ENCODE measurements at regions not wholly inside any gene's neighbourhood (a gene's known extent, or its start where the extent isn't known, plus 50 kb on each side); places are given as distances from the start of the nearest gene placed in this dataset.

DNA sequence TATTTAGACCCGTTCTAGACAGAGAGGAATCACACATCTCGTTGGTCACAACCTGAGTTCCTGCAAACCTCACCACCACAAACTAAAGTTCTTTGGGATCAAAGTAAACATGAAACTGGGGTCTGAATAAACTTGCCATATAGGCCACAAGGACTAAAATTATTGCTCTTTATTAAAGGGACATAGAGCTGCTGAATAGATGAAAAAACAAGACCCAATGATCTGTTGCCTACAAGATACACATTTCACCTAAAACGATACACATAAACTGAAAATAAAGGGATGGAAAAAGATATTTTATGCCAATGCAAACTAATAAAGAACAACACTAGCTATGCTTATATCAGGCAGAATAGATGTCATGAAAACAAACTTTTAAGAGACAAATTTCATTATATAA is 623.0 kb downstream of the TBC1D32 start:
- TF ChIP-seq POLR2AphosphoS5 (IDR thresholded peaks at IDR 0.05; ENCODE audit: low read depth), result no peak
- TF ChIP-seq, protein P1, sequence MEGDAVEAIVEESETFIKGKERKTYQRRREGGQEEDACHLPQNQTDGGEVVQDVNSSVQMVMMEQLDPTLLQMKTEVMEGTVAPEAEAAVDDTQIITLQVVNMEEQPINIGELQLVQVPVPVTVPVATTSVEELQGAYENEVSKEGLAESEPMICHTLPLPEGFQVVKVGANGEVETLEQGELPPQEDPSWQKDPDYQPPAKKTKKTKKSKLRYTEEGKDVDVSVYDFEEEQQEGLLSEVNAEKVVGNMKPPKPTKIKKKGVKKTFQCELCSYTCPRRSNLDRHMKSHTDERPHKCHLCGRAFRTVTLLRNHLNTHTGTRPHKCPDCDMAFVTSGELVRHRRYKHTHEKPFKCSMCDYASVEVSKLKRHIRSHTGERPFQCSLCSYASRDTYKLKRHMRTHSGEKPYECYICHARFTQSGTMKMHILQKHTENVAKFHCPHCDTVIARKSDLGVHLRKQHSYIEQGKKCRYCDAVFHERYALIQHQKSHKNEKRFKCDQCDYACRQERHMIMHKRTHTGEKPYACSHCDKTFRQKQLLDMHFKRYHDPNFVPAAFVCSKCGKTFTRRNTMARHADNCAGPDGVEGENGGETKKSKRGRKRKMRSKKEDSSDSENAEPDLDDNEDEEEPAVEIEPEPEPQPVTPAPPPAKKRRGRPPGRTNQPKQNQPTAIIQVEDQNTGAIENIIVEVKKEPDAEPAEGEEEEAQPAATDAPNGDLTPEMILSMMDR (IDR thresholded peaks at IDR 0.05; ENCODE audit: insufficient read depth, low read length), result no peak
- no peak for TF ChIP-seq GABPA (IDR thresholded peaks at IDR 0.05; ENCODE audit: low read depth)
- TF ChIP-seq, protein P2, sequence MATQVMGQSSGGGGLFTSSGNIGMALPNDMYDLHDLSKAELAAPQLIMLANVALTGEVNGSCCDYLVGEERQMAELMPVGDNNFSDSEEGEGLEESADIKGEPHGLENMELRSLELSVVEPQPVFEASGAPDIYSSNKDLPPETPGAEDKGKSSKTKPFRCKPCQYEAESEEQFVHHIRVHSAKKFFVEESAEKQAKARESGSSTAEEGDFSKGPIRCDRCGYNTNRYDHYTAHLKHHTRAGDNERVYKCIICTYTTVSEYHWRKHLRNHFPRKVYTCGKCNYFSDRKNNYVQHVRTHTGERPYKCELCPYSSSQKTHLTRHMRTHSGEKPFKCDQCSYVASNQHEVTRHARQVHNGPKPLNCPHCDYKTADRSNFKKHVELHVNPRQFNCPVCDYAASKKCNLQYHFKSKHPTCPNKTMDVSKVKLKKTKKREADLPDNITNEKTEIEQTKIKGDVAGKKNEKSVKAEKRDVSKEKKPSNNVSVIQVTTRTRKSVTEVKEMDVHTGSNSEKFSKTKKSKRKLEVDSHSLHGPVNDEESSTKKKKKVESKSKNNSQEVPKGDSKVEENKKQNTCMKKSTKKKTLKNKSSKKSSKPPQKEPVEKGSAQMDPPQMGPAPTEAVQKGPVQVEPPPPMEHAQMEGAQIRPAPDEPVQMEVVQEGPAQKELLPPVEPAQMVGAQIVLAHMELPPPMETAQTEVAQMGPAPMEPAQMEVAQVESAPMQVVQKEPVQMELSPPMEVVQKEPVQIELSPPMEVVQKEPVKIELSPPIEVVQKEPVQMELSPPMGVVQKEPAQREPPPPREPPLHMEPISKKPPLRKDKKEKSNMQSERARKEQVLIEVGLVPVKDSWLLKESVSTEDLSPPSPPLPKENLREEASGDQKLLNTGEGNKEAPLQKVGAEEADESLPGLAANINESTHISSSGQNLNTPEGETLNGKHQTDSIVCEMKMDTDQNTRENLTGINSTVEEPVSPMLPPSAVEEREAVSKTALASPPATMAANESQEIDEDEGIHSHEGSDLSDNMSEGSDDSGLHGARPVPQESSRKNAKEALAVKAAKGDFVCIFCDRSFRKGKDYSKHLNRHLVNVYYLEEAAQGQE (IDR thresholded peaks at IDR 0.05; ENCODE audit: insufficient replicate concordance, low read depth), result no peak
- no peak for TF ChIP-seq SPI1 (IDR thresholded peaks at IDR 0.05; ENCODE audit: borderline replicate concordance, low read depth)

Data from HL-60 (cell line).